GM12892 (cell line): ENCODE measurements at regions not wholly inside any gene's neighbourhood (a gene's known extent, or its start where the extent isn't known, plus 50 kb on each side); places are given as distances from the start of the nearest gene placed in this dataset.

ENCODE experiments used
- DNase-seq: peaks from one replicate; pipeline ENCODE4 v3.0.0; 2011; ENCODE audit not compliant: insufficient read length
- FAIRE-seq: peaks from 2 replicates; lab custom pipeline; 2011; peaks lifted over from hg19 to GRCh38; lab: Jason Lieb, UNC
- POLR2A ChIP-seq: IDR thresholded peaks from 2 replicates; pipeline ENCODE4 v1.6.1; 2011; ENCODE audit warnings: low read depth, low read length, control low read depth
- POLR2AphosphoS5 ChIP-seq: IDR thresholded peaks from 2 replicates; pipeline ENCODE4 v1.6.1; 2011; ENCODE audit warnings: low read depth, low read length, control low read depth
- TAF1 ChIP-seq: IDR thresholded peaks from 2 replicates; pipeline ENCODE4 v1.6.1; 2011; ENCODE audit warnings: low read depth, mild to moderate bottlenecking, control low read depth, low read length, borderline replicate concordance

DNA sequence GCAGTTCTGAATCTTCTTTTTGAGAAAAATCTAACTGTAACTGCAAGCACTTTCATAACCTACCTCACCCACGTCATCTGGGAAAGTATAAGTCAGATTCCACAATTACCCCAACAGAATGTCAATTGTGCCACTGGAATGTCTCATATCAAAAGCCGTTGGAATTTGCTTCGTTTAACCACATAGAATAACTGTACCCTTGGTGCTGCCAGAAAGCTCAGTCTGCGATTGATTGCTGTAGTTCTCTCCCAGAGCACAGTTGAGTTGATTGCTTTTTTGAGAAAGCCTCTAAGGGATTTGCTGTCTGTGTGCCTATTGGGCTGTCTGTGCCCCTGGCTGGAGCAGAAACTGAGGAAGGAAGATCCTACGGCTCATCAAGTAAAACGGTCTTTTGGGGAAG lies 583.6 kb downstream of the TMEM38B start:
- FAIRE-seq, result no peak

DNA sequence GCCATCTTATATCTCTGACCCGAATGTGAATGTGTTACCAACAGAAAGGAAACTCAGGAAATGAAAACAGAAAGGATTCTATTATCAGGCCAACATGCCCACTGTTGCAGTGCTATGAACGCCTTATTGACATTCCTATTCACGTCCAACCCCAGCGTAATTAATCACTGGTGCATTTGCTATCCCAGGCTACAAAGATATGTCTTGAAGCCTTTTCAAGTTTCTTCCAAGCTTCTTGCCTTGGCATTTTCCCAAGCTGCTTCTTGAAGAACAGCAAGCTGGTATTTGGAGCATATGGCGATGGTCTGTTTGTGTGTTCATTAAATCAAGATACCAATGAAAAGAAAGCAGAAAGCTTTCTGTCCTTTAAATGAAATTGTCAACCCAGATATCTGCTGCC lies 579.2 kb upstream of the ZNF462 start:
- TF ChIP-seq POLR2AphosphoS5 (no peak), POLR2A (no peak), TAF1 (no peak)
- DNase-seq (no peak), FAIRE-seq (no peak)

More for the DNA sequence above, 583.6 kb downstream of the TMEM38B start:
- TF ChIP-seq POLR2A (no peak), POLR2AphosphoS5 (no peak), TAF1 (no peak)
- DNase-seq, result no peak

DNA sequence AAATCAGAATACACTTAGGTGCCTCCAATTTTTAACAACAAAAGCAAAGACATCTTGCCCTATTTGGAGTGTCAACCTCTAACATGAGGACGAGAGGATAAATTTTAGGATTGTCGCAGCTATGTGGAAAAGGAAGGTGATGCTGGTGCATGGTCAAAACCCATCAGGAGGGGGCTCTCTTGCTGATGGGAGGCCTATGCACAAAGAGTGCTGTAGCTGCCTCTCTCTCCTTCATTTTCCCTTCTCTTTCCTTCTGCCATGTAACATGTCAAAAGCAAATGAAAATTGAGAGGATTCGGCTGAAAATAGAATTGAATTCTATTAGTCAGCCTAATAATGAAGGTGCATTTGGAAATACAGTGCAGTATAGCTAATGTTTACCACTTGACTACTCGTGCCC lies 578.7 kb upstream of the ZNF462 start:
- TF ChIP-seq POLR2A, result no peak
- no peak for TF ChIP-seq POLR2AphosphoS5
- TF ChIP-seq TAF1, result no peak
- DNase-seq (no peak), FAIRE-seq (no peak)

DNA sequence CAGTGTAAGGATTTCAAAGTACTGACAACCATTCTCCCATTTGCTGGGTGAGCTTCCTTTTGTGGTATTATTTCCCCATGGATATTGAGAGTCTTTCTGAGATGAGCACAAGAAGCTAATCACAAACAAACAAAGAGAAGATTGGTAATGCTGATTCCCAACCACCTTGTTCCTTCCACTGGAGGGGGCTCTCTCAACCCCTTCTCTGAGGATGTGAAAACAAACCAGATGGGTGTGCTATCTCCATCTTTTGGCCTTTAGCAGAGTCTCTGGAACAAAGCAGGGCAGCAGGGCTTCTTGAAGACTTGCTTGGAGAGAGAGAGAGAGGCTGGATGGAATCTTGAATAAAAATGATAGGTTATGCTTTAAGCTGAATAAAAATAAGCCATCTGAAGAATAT lies 576.7 kb upstream of the ZNF462 start:
- no peak for DNase-seq
- TF ChIP-seq POLR2AphosphoS5 (no peak), POLR2A (no peak)

DNA sequence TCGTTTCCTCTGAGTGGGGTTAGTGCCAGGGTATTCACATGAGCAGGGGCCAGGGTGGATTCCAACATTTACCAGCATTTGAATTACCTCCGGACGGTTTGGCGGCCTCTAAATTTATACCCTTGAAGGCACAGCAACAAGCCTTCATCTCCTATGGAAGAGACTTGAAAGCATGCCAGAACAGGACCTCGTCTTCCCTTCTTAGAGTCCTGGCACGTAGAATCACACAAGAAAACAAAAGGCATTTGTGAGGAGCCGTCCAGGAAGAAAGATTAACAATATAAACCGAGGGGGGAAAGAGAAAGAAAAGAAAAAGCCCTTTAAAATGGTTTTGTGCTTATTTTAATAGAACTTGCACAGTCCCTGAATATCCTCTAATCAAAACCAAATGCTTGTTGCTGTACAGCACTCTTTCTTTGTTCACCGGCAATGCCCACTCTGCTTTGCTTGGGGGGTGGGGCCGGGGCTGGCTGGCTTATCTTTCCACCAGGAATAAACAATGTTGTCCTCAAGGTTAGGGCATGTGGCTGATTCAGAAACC lies 575.8 kb upstream of the ZNF462 start:
- FAIRE-seq, result no peak
- no peak for DNase-seq
- no peak for TF ChIP-seq POLR2AphosphoS5

More for the DNA sequence above, 576.7 kb upstream of the ZNF462 start:
- FAIRE-seq, result no peak

DNA sequence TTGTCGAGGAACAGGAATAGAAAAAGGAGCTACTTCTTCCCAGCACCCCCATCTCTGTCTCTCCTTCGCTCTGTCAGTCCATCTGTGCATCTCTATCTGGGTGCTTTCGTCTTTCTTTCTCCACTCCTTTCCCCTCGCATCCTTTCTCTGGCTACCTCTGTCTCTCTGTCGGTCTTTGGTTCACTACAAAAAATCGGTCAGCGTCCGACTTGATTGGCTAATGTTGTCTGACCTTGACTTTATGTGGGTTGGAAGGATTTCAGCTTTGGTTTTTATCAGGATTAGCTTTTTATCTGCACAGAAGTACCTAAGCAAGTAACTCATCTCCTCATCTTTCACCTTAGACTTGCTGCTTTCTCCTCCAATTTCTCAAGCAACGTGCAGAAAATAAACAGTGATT lies 575.2 kb upstream of the ZNF462 start:
- DNase-seq (no peak), FAIRE-seq (no peak)

DNA sequence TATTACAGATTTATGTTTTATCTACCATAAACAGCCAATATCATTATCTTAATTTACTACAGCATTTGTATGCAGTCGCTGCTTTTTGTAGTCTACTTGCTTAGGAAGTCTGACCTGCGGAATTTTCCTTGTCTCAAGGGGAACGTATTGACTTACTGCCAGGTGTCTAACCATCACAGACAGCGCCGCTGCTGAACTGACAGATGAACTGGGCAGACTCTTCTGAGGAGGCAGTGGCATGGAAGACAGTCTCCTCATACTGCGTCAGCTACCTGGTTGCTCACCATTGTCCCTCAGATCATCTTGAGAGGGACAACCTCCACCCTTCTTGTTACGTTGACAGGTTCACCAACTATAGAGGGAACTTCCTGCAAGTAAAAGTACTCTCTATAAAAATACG lies 574.3 kb upstream of the ZNF462 start:
- no peak for TF ChIP-seq POLR2AphosphoS5
- TF ChIP-seq TAF1, result no peak
- no peak for TF ChIP-seq POLR2A

More for the DNA sequence above, 575.2 kb upstream of the ZNF462 start:
- TF ChIP-seq TAF1 (no peak), POLR2AphosphoS5 (no peak), POLR2A (no peak)

DNA sequence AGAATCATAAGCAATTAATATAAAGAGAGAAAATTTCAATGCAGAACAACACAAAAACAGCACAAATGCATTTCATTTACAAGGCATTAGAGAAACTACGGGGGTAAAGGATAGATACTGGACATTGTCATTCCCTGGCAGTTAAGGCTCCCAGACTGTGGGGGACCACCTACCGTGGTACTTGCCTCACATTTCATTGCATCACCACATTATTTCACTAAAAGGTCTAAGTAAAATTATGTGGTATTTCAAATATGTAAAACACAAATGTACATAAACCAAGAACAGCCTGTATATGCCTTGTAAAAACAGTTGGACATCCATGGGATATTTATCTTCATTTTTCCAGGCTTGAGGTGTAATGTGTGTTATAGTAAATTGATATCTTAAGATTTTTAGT lies 571.2 kb upstream of the ZNF462 start:
- TF ChIP-seq POLR2AphosphoS5 (no peak), POLR2A (no peak), TAF1 (no peak)
- FAIRE-seq (no peak), DNase-seq (no peak)

More for the DNA sequence above, 574.3 kb upstream of the ZNF462 start:
- no peak for FAIRE-seq
- no peak for DNase-seq

DNA sequence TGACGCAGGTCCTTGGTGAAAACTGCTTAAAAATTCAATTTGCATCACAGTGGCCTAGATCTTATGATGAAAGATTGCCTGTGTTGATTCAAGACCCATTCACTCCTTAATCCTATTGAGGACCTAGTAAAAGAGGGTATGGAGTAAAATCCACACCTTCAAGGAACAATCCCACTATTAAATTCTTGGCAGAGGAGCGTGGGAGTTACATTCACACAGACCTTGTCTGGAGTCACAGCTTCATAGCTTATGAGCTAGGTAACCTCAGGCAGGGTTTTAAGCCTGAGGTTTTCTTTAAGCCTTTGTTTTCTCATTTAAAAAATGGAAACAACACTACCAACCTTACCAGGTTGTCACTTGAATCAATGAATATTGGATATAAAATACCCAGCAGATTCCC lies 566.5 kb upstream of the ZNF462 start:
- TF ChIP-seq POLR2A, result no peak
- no peak for TF ChIP-seq TAF1
- TF ChIP-seq POLR2AphosphoS5, result no peak
- no peak for FAIRE-seq
- DNase-seq, result no peak

DNA sequence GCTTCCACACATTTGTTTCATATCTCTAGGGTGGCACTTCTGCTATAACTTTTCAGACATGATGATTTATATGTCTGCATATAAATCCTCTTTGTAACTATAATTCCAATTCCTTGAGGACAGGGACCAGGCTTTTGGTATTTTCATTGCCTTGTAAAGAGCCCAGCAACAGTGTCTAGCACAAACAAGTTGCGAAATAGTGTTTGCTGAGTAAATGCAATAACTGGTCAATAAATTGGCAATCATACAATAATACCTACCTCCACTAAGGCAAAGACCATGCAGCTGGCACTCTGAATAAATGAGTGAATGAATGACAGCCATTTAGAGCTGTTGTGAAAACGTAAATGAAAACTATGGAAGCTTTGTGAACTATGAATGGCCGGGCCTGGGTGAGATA lies 564.0 kb upstream of the ZNF462 start:
- DNase-seq (no peak), FAIRE-seq (no peak)
- TF ChIP-seq POLR2A, result no peak
- TF ChIP-seq POLR2AphosphoS5, result no peak
- TF ChIP-seq TAF1, result no peak

DNA sequence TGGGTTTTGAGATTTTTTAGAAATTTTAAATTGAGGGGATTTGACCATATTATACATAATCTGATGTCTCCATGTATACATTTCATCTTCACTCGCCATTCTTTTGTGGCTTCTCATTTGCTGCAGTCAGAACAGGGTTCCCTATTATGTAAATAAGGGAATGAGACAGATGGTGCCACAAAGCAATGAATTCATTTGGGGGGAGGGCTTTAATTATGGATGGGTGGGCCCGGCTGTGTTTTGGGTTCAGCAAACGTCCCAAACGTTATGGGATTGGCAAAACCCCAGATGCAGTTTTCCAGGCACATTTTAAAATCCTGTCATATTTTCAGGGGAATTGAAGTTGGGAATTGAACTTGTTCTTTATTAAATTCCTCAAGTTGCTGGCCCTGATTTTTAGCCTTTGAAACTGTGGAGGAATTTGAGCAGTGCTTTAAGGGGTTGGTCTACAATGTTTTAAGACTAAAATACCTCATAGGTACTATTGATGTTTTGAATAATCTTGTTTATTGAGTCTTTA lies 558.5 kb upstream of the ZNF462 start:
- no peak for TF ChIP-seq TAF1
- FAIRE-seq (no peak), DNase-seq (no peak)

DNA sequence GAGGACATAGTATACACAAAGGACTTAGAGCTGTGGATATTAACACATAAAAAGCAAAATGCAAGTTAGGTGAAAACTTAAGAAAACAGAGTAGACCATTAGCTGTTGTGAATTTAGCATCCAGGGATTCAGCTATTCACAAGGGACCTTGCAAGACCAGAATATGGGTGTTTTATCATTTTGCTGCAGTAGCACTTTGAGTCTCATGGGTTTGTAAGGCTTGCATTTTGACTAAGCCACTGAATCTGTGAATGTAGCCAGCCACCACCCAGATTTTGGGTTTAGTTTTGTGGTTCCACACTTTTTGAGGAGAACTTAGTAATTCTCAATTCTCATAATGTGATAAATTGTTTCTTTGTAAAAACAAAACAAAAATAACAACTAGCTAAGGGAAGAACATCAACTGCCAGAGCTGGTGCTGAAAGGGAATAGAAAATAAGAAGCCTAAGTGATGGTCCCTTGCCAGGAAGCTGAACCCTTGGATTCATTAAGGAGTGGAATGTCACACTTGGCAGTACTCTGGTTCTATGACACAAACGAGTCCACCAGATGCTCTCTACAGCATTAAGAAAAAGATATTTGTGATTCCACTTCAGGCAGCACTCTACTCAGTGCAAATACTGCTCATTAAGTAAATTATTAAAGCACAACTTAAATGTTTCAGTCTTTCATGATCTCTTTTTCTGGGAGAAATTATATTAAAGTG lies 557.4 kb upstream of the ZNF462 start:
- TF ChIP-seq TAF1 (no peak), POLR2AphosphoS5 (no peak), POLR2A (no peak)
- no peak for FAIRE-seq
- no peak for DNase-seq
